Caco-2 (cell line): ENCODE measurements at regions not wholly inside any gene's neighbourhood (a gene's known extent, or its start where the extent isn't known, plus 50 kb on each side); places are given as distances from the start of the nearest gene placed in this dataset.

Source experiments
- BruUV-seq: library from RNA; stranded (reverse); fragments of 400-500 nt; replicated peaks from 2 replicates; lab custom pipeline; 2021; lab: Mats Ljungman, UMichigan
- CTCF ChIA-PET: fragments of 300-600 bp; sonication (Branson Sonifier 250); formaldehyde crosslinking; loops from one replicate; lab custom pipeline; 2022; ENCODE audit warnings: antibody characterized with exemption; lab: Charles Lee
- POLR2A ChIA-PET: fragments of 300-600 bp; sonication (Branson Sonifier 250); formaldehyde crosslinking; loops from one replicate; lab custom pipeline; 2022; ENCODE audit warnings: antibody characterized with exemption; lab: Charles Lee
- DNase-seq, 2 experiments: peaks; one replicate each; pipeline versions ENCODE4 v3.0.0 to v3.0.0-alpha.2; 2020 to 2022
- H3K27me3 ChIP-seq: replicated peaks from 2 replicates; pipeline ENCODE4 v1.6.0; 2011; ENCODE audit warnings: low read length; ENCODE audit not compliant: control insufficient read depth, insufficient read depth
- H3K36me3 ChIP-seq: 2 replicates; pipeline ENCODE4 v1.5.1; 2011; ENCODE audit warnings: low read length; ENCODE audit not compliant: control insufficient read depth, insufficient read depth
- H3K4me1 ChIP-seq: fragments of 250-450 bp; sonication (Bioruptor Pico); 2 replicates; pipeline ENCODE4 v1.5.1; 2020; ENCODE audit warnings: mild to moderate bottlenecking
- H3K4me3 ChIP-seq: 2 replicates; pipeline ENCODE4 v1.5.1; 2011; ENCODE audit warnings: low read depth, mild to moderate bottlenecking, control low read depth, low read length
- H3K9me3 ChIP-seq: fragments of 250-450 bp; sonication (Bioruptor Pico); 2 replicates; pipeline ENCODE4 v1.5.1; 2020; ENCODE audit warnings: mild to moderate bottlenecking, moderate library complexity
- H3K27ac Mint-ChIP-seq: one replicate; pipeline ENCODE4 v1.8.0; 2022; ENCODE audit warnings: mixed read lengths; ENCODE audit not compliant: unreplicated experiment
- H3K27me3 Mint-ChIP-seq: one replicate; pipeline ENCODE4 v1.8.0; 2022; ENCODE audit warnings: mixed read lengths; ENCODE audit not compliant: insufficient read depth, unreplicated experiment
- H3K36me3 Mint-ChIP-seq: one replicate; pipeline ENCODE4 v1.8.0; 2022; ENCODE audit warnings: mild to moderate bottlenecking, mixed read lengths; ENCODE audit not compliant: insufficient read depth, unreplicated experiment
- H3K4me1 Mint-ChIP-seq: one replicate; pipeline ENCODE4 v1.8.0; 2022; ENCODE audit warnings: low read depth, mixed read lengths; ENCODE audit not compliant: unreplicated experiment
- H3K4me3 Mint-ChIP-seq: one replicate; pipeline ENCODE4 v1.8.0; 2022; ENCODE audit warnings: mild to moderate bottlenecking, moderate library complexity, mixed read lengths; ENCODE audit not compliant: unreplicated experiment
- H3K9me3 Mint-ChIP-seq: one replicate; pipeline ENCODE4 v1.8.0; 2022; ENCODE audit warnings: mixed read lengths; ENCODE audit not compliant: unreplicated experiment
- CTCF ChIP-seq, 2 experiments: fragments of 200-600 bp in 1 of 2; IDR thresholded peaks; 1 replicate in 1 of 2; 2 replicates in 1 of 2; pipeline versions ENCODE4 v1.5.1 to v1.8.0; 2011 to 2022; ENCODE audit warnings: antibody characterized with exemption in 1 of 2, control low read depth in 1 of 2, inconsistent platforms in 1 of 2, low read depth in 1 of 2, low read length in 1 of 2, mild to moderate bottlenecking in 1 of 2, moderate library complexity in 1 of 2; ENCODE audit not compliant: insufficient read depth in 1 of 2, severe bottlenecking in 1 of 2, unreplicated experiment in 1 of 2
- intact Hi-C: fragments of 100-400 bp; cut with micrococcal nuclease; formaldehyde crosslinking; loops from one replicate; pipeline ENCODE4 v1.10.0; 2022; ENCODE audit not compliant: unreplicated experiment

GRCh38 chr17:77746393-77746792 is 212.1 kb upstream of the TNRC6C start:
- H3K27me3 Mint-ChIP-seq: peaks cover 15% of the 10 kb centered on the region
- no peak overlapping the region for H3K27ac Mint-ChIP-seq
- H3K9me3 ChIP-seq: peaks cover 14% of the 10 kb centered on the region; the same call in 1 of the 2 replicates
- no peaks in the 10 kb centered on the region; the same call in 1 of the 2 replicates for H3K27me3 ChIP-seq
- H3K36me3 Mint-ChIP-seq: no peaks in the 10 kb centered on the region
- peaks cover 38% of the 10 kb centered on the region for H3K9me3 Mint-ChIP-seq
- ChIA-PET CTCF (no interaction called here), POLR2A (interaction anchor here (0.5 kb wide), 1 partner anchor 658 kb away, joined by 3 read pairs; no protein-coding TSS in a partner anchor)
- DNase-seq: peak in 1 of 2 experiments; percentile 19
- no peak for TF ChIP-seq CTCF (IDR thresholded peaks at IDR 0.05; ENCODE audit: insufficient read depth in 1 of 2, low read depth in 1 of 2, low read length in 1 of 2, severe bottlenecking in 1 of 2, unreplicated experiment in 1 of 2)
- intact Hi-C loops: no loop called here
- H3K4me1 ChIP-seq: no peaks in the 10 kb centered on the region
- H3K4me1 Mint-ChIP-seq: no peaks in the 10 kb centered on the region
- H3K4me3 ChIP-seq: no peak overlapping the region
- H3K4me3 Mint-ChIP-seq: no peak overlapping the region
- BruUV-seq: no TSS peak
- no peaks in the 10 kb centered on the region for H3K36me3 ChIP-seq

- peaks cover 14% of the 10 kb centered on the region; the same call in 1 of the 2 replicates for H3K9me3 ChIP-seq
- Mint-ChIP-seq H3K36me3 (no peaks in the 10 kb centered on the region), H3K4me3 (no peak overlapping the region), H3K27me3 (peaks cover 15% of the 10 kb centered on the region), H3K4me1 (no peaks in the 10 kb centered on the region), H3K27ac (no peak overlapping the region), H3K9me3 (peaks cover 38% of the 10 kb centered on the region)
- H3K4me3 ChIP-seq: no peak overlapping the region
- no peaks in the 10 kb centered on the region for H3K36me3 ChIP-seq
- ChIA-PET CTCF (no interaction called here), POLR2A (interaction anchor here (1.2 kb wide), 1 partner anchor 211 kb away, joined by 3 read pairs; the partner anchor contains the start of gene TNRC6C)
- TF ChIP-seq CTCF (IDR thresholded peaks at IDR 0.05; ENCODE audit: insufficient read depth in 1 of 2, low read depth in 1 of 2, low read length in 1 of 2, severe bottlenecking in 1 of 2, unreplicated experiment in 1 of 2): no peak
- intact Hi-C loops: no loop called here
- DNase-seq: peak in 1 of 2 experiments; percentile 10
- H3K27me3 ChIP-seq: no peaks in the 10 kb centered on the region; the same call in 1 of the 2 replicates
- H3K4me1 ChIP-seq: no peaks in the 10 kb centered on the region
- BruUV-seq: no TSS peak
Measured at GRCh38 chr17:77746896-77747554, 211.5 kb upstream of the TNRC6C start.

GRCh38 chr17:77748436-77748835 is 210.1 kb upstream of the TNRC6C start:
- peaks cover 10% of the 10 kb centered on the region for H3K27me3 Mint-ChIP-seq
- peaks cover 30% of the 10 kb centered on the region for H3K9me3 Mint-ChIP-seq
- H3K4me3 Mint-ChIP-seq: no peak overlapping the region
- peak in 1 of 2 experiments; percentile 5 for DNase-seq
- no peaks in the 10 kb centered on the region for H3K4me1 Mint-ChIP-seq
- Histone ChIP-seq H3K4me1 (no peaks in the 10 kb centered on the region), H3K36me3 (no peaks in the 10 kb centered on the region), H3K4me3 (no peak overlapping the region), H3K9me3 (peaks cover 11% of the 10 kb centered on the region; the same call in 1 of the 2 replicates), H3K27me3 (no peaks in the 10 kb centered on the region; the same call in 1 of the 2 replicates)
- TF ChIP-seq CTCF (IDR thresholded peaks at IDR 0.05; ENCODE audit: insufficient read depth in 1 of 2, low read depth in 1 of 2, low read length in 1 of 2, severe bottlenecking in 1 of 2, unreplicated experiment in 1 of 2): no peak
- intact Hi-C loops: no loop called here
- ChIA-PET POLR2A (no interaction called here), CTCF (no interaction called here)
- no peaks in the 10 kb centered on the region for H3K36me3 Mint-ChIP-seq
- no peak overlapping the region for H3K27ac Mint-ChIP-seq
- no TSS peak for BruUV-seq
